Endothelial cell of umbilical vein (primary cell): ENCODE measurements at regions not wholly inside any gene's neighbourhood (a gene's known extent, or its start where the extent isn't known, plus 50 kb on each side); places are given as distances from the start of the nearest gene placed in this dataset.

Experiments used
- BruUV-seq: library from RNA; stranded (reverse); fragments of 400-500 nt; replicated peaks from 2 replicates; lab custom pipeline; 2021; lab: Mats Ljungman, UMichigan
- CTCF ChIA-PET: fragments of 300-600, 350-600 bp; sonication (Branson Sonifier 250); formaldehyde crosslinking; loops from one replicate; lab custom pipeline; 2021; ENCODE audit warnings: antibody characterized with exemption, inconsistent platforms; lab: Charles Lee
- POLR2A ChIA-PET: fragments of 300-600, 350-600 bp; sonication (Branson Sonifier 250); formaldehyde crosslinking; loops from one replicate; lab custom pipeline; 2021; ENCODE audit warnings: antibody characterized with exemption, inconsistent platforms; lab: Charles Lee
- DNase-seq: peaks from one replicate; pipeline ENCODE4 v3.0.0-alpha.2; 2011; ENCODE audit warnings: low read depth, low spot score
- FAIRE-seq: peaks from 2 replicates; lab custom pipeline; 2011; peaks lifted over from hg19 to GRCh38; lab: Jason Lieb, UNC
- H2AFZ ChIP-seq: 2 replicates; pipeline ENCODE4 v1.6.0; 2012; ENCODE audit warnings: low read depth, low read length, control low read depth, inconsistent platforms
- H3K27ac ChIP-seq: 2 replicates; pipeline ENCODE4 v1.5.1; 2011; ENCODE audit warnings: low read depth, mild to moderate bottlenecking, control low read depth, low read length, moderate library complexity; ENCODE audit not compliant: insufficient read depth
- H3K27me3 ChIP-seq, 2 experiments: 2 replicates each; pipeline versions ENCODE4 v1.6.0 to v1.6.1; 2011; ENCODE audit warnings: low read length in 2 of 2, mixed read lengths in 1 of 2; ENCODE audit not compliant: control insufficient read depth in 2 of 2, insufficient read depth in 2 of 2
- H3K36me3 ChIP-seq, 2 experiments: 2 replicates in 1 of 2; 3 replicates in 1 of 2; pipeline ENCODE4 v1.5.1; 2011; ENCODE audit warnings: low read length in 2 of 2, mild to moderate bottlenecking in 1 of 2, moderate library complexity in 1 of 2; ENCODE audit not compliant: control insufficient read depth in 2 of 2, insufficient read depth in 2 of 2; ENCODE audit errors: extremely low read depth in 1 of 2
- H3K4me1 ChIP-seq: 3 replicates; pipeline ENCODE4 v1.5.1; 2011; ENCODE audit warnings: mild to moderate bottlenecking, low read length; ENCODE audit not compliant: control insufficient read depth, insufficient read depth; ENCODE audit errors: extremely low read depth
- H3K4me2 ChIP-seq: 2 replicates; pipeline ENCODE4 v1.6.1; 2011; ENCODE audit warnings: low read length, control low read depth, mixed read lengths; ENCODE audit not compliant: insufficient read depth
- H3K4me3 ChIP-seq, 3 experiments: fragments of 200-600 bp in 1 of 3; sonication (generic), shearing (Covaris generic) in 1 of 3; replicated peaks in 1 of 3; 2 replicates each; pipeline ENCODE4 v1.5.1; 2011 to 2016; ENCODE audit warnings: control low read depth in 3 of 3, low read length in 3 of 3, mild to moderate bottlenecking in 2 of 3, inconsistent platforms in 1 of 3, low read depth in 1 of 3, moderate library complexity in 1 of 3; ENCODE audit not compliant: insufficient read depth in 1 of 3
- H3K79me2 ChIP-seq: 2 replicates; pipeline ENCODE4 v1.6.0; 2012; ENCODE audit warnings: low read length, inconsistent platforms; ENCODE audit not compliant: control insufficient read depth, insufficient read depth
- H3K9ac ChIP-seq: replicated peaks from 2 replicates; pipeline ENCODE3; 2011; ENCODE audit warnings: low read length, control low read depth; ENCODE audit not compliant: insufficient read depth; ENCODE audit errors: extremely low read depth
- H3K9me1 ChIP-seq: replicated peaks from 3 replicates; pipeline ENCODE4 v1.6.0; 2011; ENCODE audit warnings: mild to moderate bottlenecking, low read length; ENCODE audit not compliant: control insufficient read depth, insufficient read depth; ENCODE audit errors: extremely low read depth
- H3K9me3 ChIP-seq: replicated peaks from 2 replicates; pipeline ENCODE4 v1.5.1; 2012; ENCODE audit warnings: low read length, inconsistent platforms; ENCODE audit not compliant: control insufficient read depth, insufficient read depth
- H4K20me1 ChIP-seq: replicated peaks from 2 replicates; pipeline ENCODE3; 2011; ENCODE audit warnings: mild to moderate bottlenecking, low read length; ENCODE audit not compliant: control insufficient read depth, insufficient read depth; ENCODE audit errors: extremely low read depth
- EZH2 ChIP-seq: IDR thresholded peaks from 2 replicates; pipeline ENCODE4 v1.6.1; 2012; ENCODE audit warnings: borderline replicate concordance, low read depth, mild to moderate bottlenecking, moderate library complexity, low read length, inconsistent platforms; ENCODE audit not compliant: severe bottlenecking
- FOS ChIP-seq: IDR thresholded peaks from 2 replicates; pipeline ENCODE4 v1.6.1; 2011; ENCODE audit warnings: mild to moderate bottlenecking, low read length, moderate library complexity, borderline replicate concordance; ENCODE audit not compliant: insufficient read depth
- GATA2 ChIP-seq: IDR thresholded peaks from 2 replicates; pipeline ENCODE4 v1.7.0; 2011; ENCODE audit warnings: low read depth, mild to moderate bottlenecking, moderate library complexity, mixed read lengths, low read length; ENCODE audit not compliant: insufficient read length, insufficient read depth
- JUN ChIP-seq: IDR thresholded peaks from 2 replicates; pipeline ENCODE4 v1.6.1; 2011; ENCODE audit warnings: borderline replicate concordance, low read depth; ENCODE audit not compliant: insufficient read length, insufficient read depth
- MYC ChIP-seq: IDR thresholded peaks from one replicate; pipeline ENCODE4 v1.6.1; 2011; ENCODE audit warnings: mild to moderate bottlenecking, low read depth, low read length
- POLR2A ChIP-seq: IDR thresholded peaks from 2 replicates; pipeline ENCODE4 v1.6.1; 2012; ENCODE audit warnings: low read depth, mild to moderate bottlenecking, control low read depth, low read length
- POLR2AphosphoS5 ChIP-seq: IDR thresholded peaks from 2 replicates; pipeline ENCODE4 v1.6.1; 2012; ENCODE audit warnings: low read depth, mild to moderate bottlenecking, control low read depth, low read length, moderate library complexity; ENCODE audit not compliant: insufficient read depth
- dilution Hi-C: fragments of 300-500 bp; cut with MboI; formaldehyde crosslinking; loops from one replicate; pipeline ENCODE4 v1.15.0; 2019; ENCODE audit warnings: low sequenced_read_pairs; ENCODE audit not compliant: extremely low pct_ligation_motif_present
- intact Hi-C: fragments of 100-400 bp; cut with micrococcal nuclease; formaldehyde crosslinking; loops from one replicate; pipeline ENCODE4 v1.10.0; 2022
- TF ChIP-seq, protein P1 (sequence below), 2 donors: IDR thresholded peaks; 1 replicate in 1 of 2; 2 replicates in 1 of 2; pipeline ENCODE4 v1.5.1; 2011; ENCODE audit warnings: low read length in 2 of 2, mild to moderate bottlenecking in 2 of 2, moderate library complexity in 2 of 2, control low read depth in 1 of 2, inconsistent platforms in 1 of 2, low read depth in 1 of 2; ENCODE audit not compliant: insufficient read depth in 1 of 2; ENCODE audit errors: extremely low read depth in 1 of 2
- TF ChIP-seq, protein P2 (sequence below): IDR thresholded peaks from 2 replicates; pipeline ENCODE4 v1.6.1; 2011; ENCODE audit not compliant: insufficient read depth, insufficient read length

DNA sequence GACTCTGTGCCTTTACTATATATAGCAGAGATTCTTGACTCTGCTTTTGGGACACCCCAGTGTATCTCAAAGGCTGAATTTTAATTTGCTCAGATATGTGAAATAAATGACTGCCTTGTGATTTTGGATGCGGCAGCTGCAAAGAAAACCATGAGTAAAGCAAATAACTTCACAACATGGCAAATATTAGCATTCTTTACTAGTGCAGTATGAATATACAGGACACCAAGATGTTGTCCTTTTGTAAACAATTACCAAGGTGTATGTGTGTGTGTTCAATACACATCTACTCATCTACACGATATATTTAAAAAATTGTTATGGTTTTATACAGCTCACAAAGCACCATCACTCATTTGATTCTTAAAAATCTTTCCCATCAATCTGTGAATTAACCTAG is 70.6 kb upstream of the TCF4 start:
- H3K9ac ChIP-seq = no peak overlapping the region
- H3K4me3 ChIP-seq = no peak overlapping the region
- DNase-seq (no peak), FAIRE-seq (no peak)
- no TSS peak for BruUV-seq
- H3K9me1 ChIP-seq = no peaks in the 10 kb centered on the region
- H3K27me3 ChIP-seq = peaks cover 2 to 12% of the 10 kb centered on the region in 2 experiments
- H3K79me2 ChIP-seq = no peaks in the 10 kb centered on the region
- H3K4me2 ChIP-seq = no peak overlapping the region
- no peaks in the 10 kb centered on the region for H3K4me1 ChIP-seq
- H3K36me3 ChIP-seq = no peaks in the 10 kb centered on the region
- no peak for TF ChIP-seq JUN
- TF ChIP-seq, protein P1, sequence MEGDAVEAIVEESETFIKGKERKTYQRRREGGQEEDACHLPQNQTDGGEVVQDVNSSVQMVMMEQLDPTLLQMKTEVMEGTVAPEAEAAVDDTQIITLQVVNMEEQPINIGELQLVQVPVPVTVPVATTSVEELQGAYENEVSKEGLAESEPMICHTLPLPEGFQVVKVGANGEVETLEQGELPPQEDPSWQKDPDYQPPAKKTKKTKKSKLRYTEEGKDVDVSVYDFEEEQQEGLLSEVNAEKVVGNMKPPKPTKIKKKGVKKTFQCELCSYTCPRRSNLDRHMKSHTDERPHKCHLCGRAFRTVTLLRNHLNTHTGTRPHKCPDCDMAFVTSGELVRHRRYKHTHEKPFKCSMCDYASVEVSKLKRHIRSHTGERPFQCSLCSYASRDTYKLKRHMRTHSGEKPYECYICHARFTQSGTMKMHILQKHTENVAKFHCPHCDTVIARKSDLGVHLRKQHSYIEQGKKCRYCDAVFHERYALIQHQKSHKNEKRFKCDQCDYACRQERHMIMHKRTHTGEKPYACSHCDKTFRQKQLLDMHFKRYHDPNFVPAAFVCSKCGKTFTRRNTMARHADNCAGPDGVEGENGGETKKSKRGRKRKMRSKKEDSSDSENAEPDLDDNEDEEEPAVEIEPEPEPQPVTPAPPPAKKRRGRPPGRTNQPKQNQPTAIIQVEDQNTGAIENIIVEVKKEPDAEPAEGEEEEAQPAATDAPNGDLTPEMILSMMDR (IDR thresholded peaks at IDR 0.05; ENCODE audit: extremely low read depth in 1 of 2, insufficient read depth in 1 of 2, low read depth in 1 of 2, low read length in 2 of 2) = no peak
- no peak for TF ChIP-seq EZH2
- no peak for TF ChIP-seq MYC
- no peak for TF ChIP-seq POLR2AphosphoS5
- TF ChIP-seq POLR2A = no peak
- no peak for TF ChIP-seq FOS
- TF ChIP-seq, protein P2, sequence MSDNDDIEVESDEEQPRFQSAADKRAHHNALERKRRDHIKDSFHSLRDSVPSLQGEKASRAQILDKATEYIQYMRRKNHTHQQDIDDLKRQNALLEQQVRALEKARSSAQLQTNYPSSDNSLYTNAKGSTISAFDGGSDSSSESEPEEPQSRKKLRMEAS = no peak
- no peak for TF ChIP-seq GATA2
- CTCF ChIA-PET = no interaction called here
- POLR2A ChIA-PET = no interaction called here
- H2AFZ ChIP-seq = no peak overlapping the region
- H3K27ac ChIP-seq = no peak overlapping the region
- H3K9me3 ChIP-seq = no peaks in the 10 kb centered on the region
- intact Hi-C loops = no loop called here
- H4K20me1 ChIP-seq = no peaks in the 10 kb centered on the region
- dilution Hi-C loops = no loop called here
